OCI-LY3 (cell line): ENCODE measurements at regions not wholly inside any gene's neighbourhood (a gene's known extent, or its start where the extent isn't known, plus 50 kb on each side); places are given as distances from the start of the nearest gene placed in this dataset.
"Not testable (repeated sequence)": the region's sequence is repeated elsewhere in the genome, so short reads cannot be mapped to it uniquely, and the experiment has no call there.

Experiments used
- H2AFZ ChIP-seq: fragments of 200-600, 300-600 bp; shearing (Covaris generic); 2 replicates; pipeline ENCODE4 v1.6.0; 2014; ENCODE audit warnings: antibody characterized with exemption, low read depth, low read length
- H3K27ac ChIP-seq: fragments of 200-600, 300-600 bp; sonication (generic); 2 replicates; pipeline ENCODE4 v1.5.1; 2014; ENCODE audit warnings: mild to moderate bottlenecking, low read length, moderate library complexity, mixed read lengths
- H3K27me3 ChIP-seq: fragments of 200-600, 300-600 bp; sonication (generic); 2 replicates; pipeline ENCODE4 v1.6.1; 2014; ENCODE audit warnings: low read depth, low read length, mixed read lengths
- H3K36me3 ChIP-seq: fragments of 200-600, 300-600 bp; sonication (generic); replicated peaks from 2 replicates; pipeline ENCODE3; 2014; ENCODE audit warnings: low read depth, low read length, mixed read lengths
- H3K4me1 ChIP-seq: fragments of 300-600, 200-600 bp; sonication (generic); 2 replicates; pipeline ENCODE4 v1.6.1; 2014; ENCODE audit warnings: low read length, mixed read lengths
- H3K4me2 ChIP-seq: fragments of 200-600, 300-600 bp; sonication (generic); 2 replicates; pipeline ENCODE4 v1.6.1; 2014; ENCODE audit warnings: low read length, mixed read lengths
- H3K4me3 ChIP-seq: fragments of 300-600, 200-600 bp; sonication (generic); 2 replicates; pipeline ENCODE4 v1.5.1; 2014; ENCODE audit warnings: antibody characterized with exemption, mild to moderate bottlenecking, low read length, moderate library complexity
- H3K79me2 ChIP-seq: fragments of 300-600, 200-600 bp; shearing (Covaris generic); 2 replicates; pipeline ENCODE4 v1.6.1; 2014; ENCODE audit warnings: mild to moderate bottlenecking, low read length, mixed read lengths
- H3K9ac ChIP-seq: fragments of 300-600, 200-600 bp; shearing (Covaris generic); 2 replicates; pipeline ENCODE4 v1.6.0; 2014; ENCODE audit warnings: mild to moderate bottlenecking, low read length, moderate library complexity
- H3K9me3 ChIP-seq: fragments of 200-600, 300-600 bp; shearing (Covaris generic); 2 replicates; pipeline ENCODE4 v1.6.1; 2014; ENCODE audit warnings: low read length, mixed read lengths; ENCODE audit not compliant: insufficient read depth
- H4K20me1 ChIP-seq: fragments of 200-600, 300-600 bp; sonication (generic); 2 replicates; pipeline ENCODE4 v1.6.1; 2016; ENCODE audit warnings: low read length, mixed read lengths; ENCODE audit not compliant: insufficient read depth
- EZH2phosphoT487 ChIP-seq: fragments of 200-600 bp; shearing (Covaris generic); IDR thresholded peaks from 2 replicates; pipeline ENCODE4 v1.6.1; 2018; ENCODE audit warnings: antibody characterized with exemption, mixed run types, low read depth
- TF ChIP-seq, protein P1 (sequence below): fragments of 200-600, 300-600 bp; sonication (generic); IDR thresholded peaks from 2 replicates; pipeline ENCODE4 v1.5.1; 2014; ENCODE audit warnings: antibody characterized with exemption, low read length, low read depth

DNA sequence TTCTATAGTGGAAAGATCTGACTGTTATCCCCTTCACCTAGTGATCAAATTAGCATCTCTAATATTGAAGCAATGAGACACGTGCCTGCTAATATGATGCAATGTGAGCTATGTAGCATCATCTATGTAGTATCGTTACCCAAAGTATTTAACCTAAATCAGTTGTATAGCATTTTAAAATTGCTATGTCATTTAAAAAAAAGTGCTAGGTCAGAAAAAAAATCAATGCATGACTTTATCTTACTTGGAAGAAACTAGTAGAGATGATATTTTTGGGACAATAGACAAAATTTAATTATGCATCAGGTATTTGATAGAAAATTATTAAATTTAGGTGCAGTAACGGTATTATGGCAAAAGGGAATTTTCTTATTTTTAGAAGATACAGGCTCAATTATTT, 157.3 kb downstream of the CCDC71L start:
- TF ChIP-seq, protein P1, sequence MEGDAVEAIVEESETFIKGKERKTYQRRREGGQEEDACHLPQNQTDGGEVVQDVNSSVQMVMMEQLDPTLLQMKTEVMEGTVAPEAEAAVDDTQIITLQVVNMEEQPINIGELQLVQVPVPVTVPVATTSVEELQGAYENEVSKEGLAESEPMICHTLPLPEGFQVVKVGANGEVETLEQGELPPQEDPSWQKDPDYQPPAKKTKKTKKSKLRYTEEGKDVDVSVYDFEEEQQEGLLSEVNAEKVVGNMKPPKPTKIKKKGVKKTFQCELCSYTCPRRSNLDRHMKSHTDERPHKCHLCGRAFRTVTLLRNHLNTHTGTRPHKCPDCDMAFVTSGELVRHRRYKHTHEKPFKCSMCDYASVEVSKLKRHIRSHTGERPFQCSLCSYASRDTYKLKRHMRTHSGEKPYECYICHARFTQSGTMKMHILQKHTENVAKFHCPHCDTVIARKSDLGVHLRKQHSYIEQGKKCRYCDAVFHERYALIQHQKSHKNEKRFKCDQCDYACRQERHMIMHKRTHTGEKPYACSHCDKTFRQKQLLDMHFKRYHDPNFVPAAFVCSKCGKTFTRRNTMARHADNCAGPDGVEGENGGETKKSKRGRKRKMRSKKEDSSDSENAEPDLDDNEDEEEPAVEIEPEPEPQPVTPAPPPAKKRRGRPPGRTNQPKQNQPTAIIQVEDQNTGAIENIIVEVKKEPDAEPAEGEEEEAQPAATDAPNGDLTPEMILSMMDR, result no peak
- no peak for TF ChIP-seq EZH2phosphoT487
- Histone ChIP-seq H3K27ac (no peak overlapping the region), H3K4me1 (peaks cover 8% of the 10 kb centered on the region; the same call in 1 of the 2 replicates), H3K9me3 (no peaks in the 10 kb centered on the region; the same call in 1 of the 2 replicates), H3K36me3 (no peaks in the 10 kb centered on the region), H3K4me2 (no peak overlapping the region), H2AFZ (no peak overlapping the region), H3K9ac (no peak overlapping the region), H4K20me1 (no peaks in the 10 kb centered on the region), H3K79me2 (no peaks in the 10 kb centered on the region), H3K4me3 (no peak overlapping the region), H3K27me3 (no peaks in the 10 kb centered on the region)

DNA sequence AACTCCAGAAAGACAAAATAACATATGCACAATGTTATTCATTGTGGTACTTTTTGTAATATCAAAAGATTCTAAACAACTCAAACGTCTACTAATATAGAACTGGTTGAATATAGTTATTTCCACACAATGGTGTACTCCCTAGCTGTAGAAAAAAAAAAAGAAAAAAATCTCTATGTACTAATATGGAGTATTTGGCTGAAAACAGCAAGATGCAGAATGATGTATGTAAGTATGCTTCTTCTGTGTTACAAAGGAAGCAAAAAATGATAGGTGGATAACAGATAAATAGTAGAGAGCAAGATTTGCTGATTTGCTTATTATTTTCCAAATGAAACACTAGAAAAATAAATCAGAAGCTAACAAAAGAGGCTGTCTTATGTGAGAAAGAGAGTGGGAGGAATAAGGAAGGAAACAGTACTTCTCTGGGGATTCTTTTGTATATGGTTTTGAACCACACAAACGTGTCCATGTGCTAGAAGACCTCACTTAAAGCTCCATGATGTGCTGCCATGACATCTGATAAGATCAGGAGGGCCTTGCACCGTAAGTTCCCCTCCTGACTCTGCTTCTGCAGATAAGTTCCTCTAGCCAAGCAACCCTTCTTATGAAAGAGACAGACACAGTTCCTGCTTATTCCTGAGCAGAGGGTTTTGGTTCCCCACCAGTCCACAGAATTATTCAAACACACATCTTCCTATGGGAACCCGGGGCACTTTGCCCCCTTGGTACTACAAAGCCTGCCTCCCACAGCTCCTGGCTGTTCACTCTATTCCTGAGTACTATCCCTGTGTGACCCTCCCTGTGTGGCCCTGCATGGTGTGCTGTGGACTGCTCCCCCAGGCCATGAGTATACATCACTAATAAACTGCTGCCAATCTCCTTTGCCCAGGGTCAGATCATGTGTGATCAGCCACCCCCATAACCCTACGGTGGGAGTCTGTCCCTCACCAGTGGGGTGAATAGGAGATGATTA, 159.1 kb downstream of the CCDC71L start:
- Histone ChIP-seq H4K20me1 (no peaks in the 10 kb centered on the region), H3K4me2 (no peak overlapping the region), H3K9me3 (no peaks in the 10 kb centered on the region; the same call in 1 of the 2 replicates), H2AFZ (no peak overlapping the region; the same call in 1 of the 2 replicates), H3K4me3 (no peak overlapping the region), H3K27ac (no peak overlapping the region), H3K4me1 (no peaks in the 10 kb centered on the region), H3K9ac (no peak overlapping the region), H3K36me3 (no peaks in the 10 kb centered on the region), H3K79me2 (no peaks in the 10 kb centered on the region), H3K27me3 (no peaks in the 10 kb centered on the region)
- no peak for TF ChIP-seq EZH2phosphoT487
- TF ChIP-seq, protein P1, result no peak

DNA sequence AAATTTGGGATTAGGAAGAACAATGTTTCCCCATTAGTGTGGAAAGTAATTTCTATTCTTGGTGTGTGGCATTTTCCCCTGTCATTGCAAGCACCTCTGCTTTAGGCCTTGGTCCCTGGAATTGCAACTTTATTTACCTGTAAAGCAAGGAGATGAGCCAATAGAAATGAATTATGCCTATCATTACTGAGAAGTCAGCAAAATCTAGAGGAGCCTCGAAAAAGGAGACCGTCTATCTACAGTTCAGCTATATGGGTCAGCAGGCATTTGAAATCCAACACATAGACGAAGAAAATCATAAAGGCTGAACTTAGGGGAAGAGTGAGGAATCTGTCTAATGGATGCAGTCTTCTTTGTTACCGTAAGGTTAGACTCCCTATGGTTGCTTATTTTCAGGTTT, 161.1 kb downstream of the CCDC71L start:
- no peak overlapping the region for H2AFZ ChIP-seq
- H3K4me3 ChIP-seq, result no peak overlapping the region
- TF ChIP-seq, protein P1, result no peak
- TF ChIP-seq EZH2phosphoT487, result no peak
- H3K27ac ChIP-seq, result no peak overlapping the region
- no peaks in the 10 kb centered on the region for H3K79me2 ChIP-seq
- H3K27me3 ChIP-seq, result no peaks in the 10 kb centered on the region
- no peaks in the 10 kb centered on the region for H3K9me3 ChIP-seq
- no peak overlapping the region for H3K9ac ChIP-seq
- no peaks in the 10 kb centered on the region for H4K20me1 ChIP-seq
- no peaks in the 10 kb centered on the region for H3K36me3 ChIP-seq
- H3K4me1 ChIP-seq, result no peaks in the 10 kb centered on the region
- H3K4me2 ChIP-seq, result no peak overlapping the region

DNA sequence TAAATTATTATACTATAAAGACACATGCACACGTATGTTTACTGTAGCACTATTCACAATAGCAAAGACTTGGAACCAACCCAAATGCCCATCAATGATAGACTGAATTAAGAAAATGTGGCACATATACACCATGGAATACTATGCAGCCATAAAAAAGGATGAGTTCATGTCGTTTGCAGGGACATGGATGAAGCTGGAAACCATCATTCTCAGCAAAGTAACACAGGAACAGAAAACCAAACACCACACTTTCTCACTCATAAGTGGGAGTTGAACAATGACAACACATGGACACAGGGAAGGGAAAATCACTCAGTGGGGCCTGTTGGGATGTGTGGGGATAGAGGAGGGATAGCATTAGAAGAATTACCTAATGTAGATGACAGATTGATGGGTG, 163.0 kb downstream of the CCDC71L start:
- not testable (repeated sequence) for H3K79me2 ChIP-seq, H2AFZ ChIP-seq, H3K9me3 ChIP-seq, H3K4me2 ChIP-seq, H3K9ac ChIP-seq, H3K4me3 ChIP-seq, H3K27me3 ChIP-seq, H3K4me1 ChIP-seq, H3K36me3 ChIP-seq, H3K27ac ChIP-seq, H4K20me1 ChIP-seq
